ENCODE measurements at regions not wholly inside any gene's neighbourhood (a gene's known extent, or its start where the extent isn't known, plus 50 kb on each side); places are given as distances from the start of the nearest gene placed in this dataset.
A peak's percentile ranks its signal among the peaks of the same experiment; 100 is the strongest.

DNA sequence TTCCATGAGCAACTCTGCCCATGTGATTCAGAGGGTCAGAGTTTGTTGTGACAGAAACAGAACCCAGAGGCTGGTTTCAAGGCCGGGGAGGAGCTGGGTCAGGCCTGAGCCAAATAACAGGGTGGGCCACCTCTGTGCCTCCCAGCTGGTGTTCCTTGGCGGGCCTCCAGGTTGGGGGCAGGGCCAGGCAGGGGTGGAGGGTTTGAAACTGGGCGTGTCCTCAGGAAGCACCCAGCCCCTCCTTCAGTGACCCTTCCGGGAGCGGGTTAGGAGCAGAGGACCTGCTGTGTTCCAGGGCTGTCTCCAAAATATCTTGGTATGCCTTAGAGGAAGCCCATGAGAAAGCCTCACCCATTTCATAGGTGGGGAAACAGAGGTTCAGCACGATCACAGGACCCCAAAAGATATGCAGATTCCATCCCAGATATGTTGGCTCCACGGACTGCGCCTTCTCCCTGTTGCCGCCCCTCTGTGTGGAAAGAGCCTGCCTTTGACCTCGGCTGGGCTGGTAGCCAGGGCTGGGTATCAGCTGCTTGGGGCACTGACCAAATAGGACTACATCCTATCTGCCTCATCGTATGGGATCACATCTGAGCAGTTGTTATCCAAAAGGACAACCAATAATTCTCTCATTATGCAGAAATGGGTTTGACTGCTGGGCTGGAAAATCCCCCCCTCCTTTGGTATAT lies 74.8 kb upstream of the GLI2 start:
- WGBS, 4 donors = 55 to 61% (median 57%) methylated on average over 10 to 11 of the region's 11 CpGs
- peaks cover 0 to 26% (median 8%) of the 10 kb centered on the region in 12 donors for H3K4me1 ChIP-seq
- H3K36me3 ChIP-seq = no peaks in the 10 kb centered on the region
- H3K27ac ChIP-seq = no peak overlapping the region
- peaks cover 0 to 3% (median 0%) of the 10 kb centered on the region in 9 donors for H3K27me3 ChIP-seq
- TF ChIP-seq, protein P1, sequence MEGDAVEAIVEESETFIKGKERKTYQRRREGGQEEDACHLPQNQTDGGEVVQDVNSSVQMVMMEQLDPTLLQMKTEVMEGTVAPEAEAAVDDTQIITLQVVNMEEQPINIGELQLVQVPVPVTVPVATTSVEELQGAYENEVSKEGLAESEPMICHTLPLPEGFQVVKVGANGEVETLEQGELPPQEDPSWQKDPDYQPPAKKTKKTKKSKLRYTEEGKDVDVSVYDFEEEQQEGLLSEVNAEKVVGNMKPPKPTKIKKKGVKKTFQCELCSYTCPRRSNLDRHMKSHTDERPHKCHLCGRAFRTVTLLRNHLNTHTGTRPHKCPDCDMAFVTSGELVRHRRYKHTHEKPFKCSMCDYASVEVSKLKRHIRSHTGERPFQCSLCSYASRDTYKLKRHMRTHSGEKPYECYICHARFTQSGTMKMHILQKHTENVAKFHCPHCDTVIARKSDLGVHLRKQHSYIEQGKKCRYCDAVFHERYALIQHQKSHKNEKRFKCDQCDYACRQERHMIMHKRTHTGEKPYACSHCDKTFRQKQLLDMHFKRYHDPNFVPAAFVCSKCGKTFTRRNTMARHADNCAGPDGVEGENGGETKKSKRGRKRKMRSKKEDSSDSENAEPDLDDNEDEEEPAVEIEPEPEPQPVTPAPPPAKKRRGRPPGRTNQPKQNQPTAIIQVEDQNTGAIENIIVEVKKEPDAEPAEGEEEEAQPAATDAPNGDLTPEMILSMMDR (IDR thresholded peaks at IDR 0.05) = no peak
- no peak for TF ChIP-seq POLR2A (IDR thresholded peaks at IDR 0.05)
- ATAC-seq (peak in 2 of 4 donors; percentile 22 to 31), DNase-seq (no peak)
- peaks cover 0 to 15% (median 3%) of the 10 kb centered on the region in 12 donors for H3K9me3 ChIP-seq
- no peak overlapping the region for H3K4me3 ChIP-seq
- intact Hi-C loops (cut with DNase I) = no loop called here

DNA sequence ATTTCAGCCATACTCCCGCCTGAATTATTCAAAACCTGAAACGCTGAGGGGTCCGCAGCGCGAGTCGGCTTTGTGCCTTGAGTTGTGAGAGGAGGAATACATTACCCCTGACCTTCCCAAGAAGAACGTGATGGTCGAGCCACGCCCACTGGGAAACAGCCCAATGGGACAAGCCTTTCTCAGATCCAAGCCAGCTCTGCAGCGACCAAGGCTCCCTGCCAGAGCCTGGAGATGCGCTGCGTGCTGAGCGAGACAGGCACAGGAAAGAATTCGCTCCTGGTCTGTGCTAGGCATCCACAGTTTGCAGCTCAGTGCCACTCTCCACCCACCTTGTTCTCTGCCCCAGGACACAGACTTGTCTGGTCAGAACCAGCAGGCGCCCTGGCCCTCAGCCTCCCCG lies 74.1 kb upstream of the GLI2 start:
- Histone ChIP-seq H3K9me3 (peaks cover 0 to 21% (median 6%) of the 10 kb centered on the region in 12 donors), H3K36me3 (no peaks in the 10 kb centered on the region), H3K27ac (no peak overlapping the region), H3K4me3 (no peak overlapping the region), H3K27me3 (peaks cover 0 to 3% (median 0%) of the 10 kb centered on the region in 9 donors), H3K4me1 (peaks cover 0 to 26% (median 8%) of the 10 kb centered on the region in 12 donors)
- TF ChIP-seq, protein P1 (IDR thresholded peaks at IDR 0.05) = no peak
- no peak for TF ChIP-seq POLR2A (IDR thresholded peaks at IDR 0.05)
- ATAC-seq (peak; percentile 53 to 84 (median 78)), DNase-seq (peak; percentile 48 to 89 (median 78))
- intact Hi-C loops (cut with DNase I) = no loop called here
- WGBS, 4 donors = 20 to 49% (median 23%) methylated on average over 4 to 16 of the region's 16 CpGs

DNA sequence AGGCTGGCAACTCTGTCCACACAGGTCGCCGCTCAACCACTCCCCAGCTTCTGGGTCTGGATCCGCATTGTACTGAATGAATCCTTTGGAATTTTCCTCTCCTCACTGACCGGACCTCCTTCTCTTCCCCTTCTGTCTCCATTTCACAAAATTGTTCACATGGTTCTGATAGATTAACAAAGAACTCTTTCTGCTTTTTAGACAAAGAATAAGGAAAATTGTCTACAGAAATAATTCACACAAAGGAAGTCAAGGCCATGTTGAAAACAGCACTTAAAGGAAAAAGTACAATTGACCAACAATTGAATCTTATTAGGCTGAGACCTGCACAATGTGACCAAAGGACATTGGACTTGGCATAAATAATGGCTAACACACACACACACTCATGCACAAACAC lies 73.6 kb upstream of the GLI2 start:
- no peak for DNase-seq
- Histone ChIP-seq H3K9me3 (peaks cover 0 to 26% (median 6%) of the 10 kb centered on the region in 12 donors), H3K4me3 (no peak overlapping the region), H3K36me3 (no peaks in the 10 kb centered on the region), H3K27me3 (peaks cover 0 to 3% (median 0%) of the 10 kb centered on the region in 9 donors), H3K4me1 (peaks cover 0 to 26% (median 8%) of the 10 kb centered on the region in 12 donors), H3K27ac (no peak overlapping the region)
- intact Hi-C loops (cut with DNase I) = no loop called here
- WGBS, 4 donors = 79 to 88% (median 81%) methylated on average over 4 of the region's 4 CpGs
- TF ChIP-seq POLR2A (IDR thresholded peaks at IDR 0.05) = no peak
- TF ChIP-seq, protein P1 (IDR thresholded peaks at IDR 0.05) = no peak
- no peak for ATAC-seq

GRCh38 chr2:120662746-120663145 lies 72.9 kb upstream of the GLI2 start:
- intact Hi-C loops (cut with DNase I) = no loop called here
- WGBS, 4 donors = 87 to 93% (median 91%) methylated on average over 3 of the region's 3 CpGs
- H3K9me3 ChIP-seq = peaks cover 0 to 30% (median 6%) of the 10 kb centered on the region in 12 donors
- DNase-seq (no peak), ATAC-seq (no peak)
- peaks cover 0 to 3% (median 0%) of the 10 kb centered on the region in 9 donors for H3K27me3 ChIP-seq
- H3K4me3 ChIP-seq = no peak overlapping the region
- H3K27ac ChIP-seq = no peak overlapping the region
- H3K4me1 ChIP-seq = peaks cover 0 to 26% (median 8%) of the 10 kb centered on the region in 12 donors
- no peaks in the 10 kb centered on the region for H3K36me3 ChIP-seq
- TF ChIP-seq, protein P1 (IDR thresholded peaks at IDR 0.05) = no peak

All from heart left ventricle (tissue), 16 donors.